ENCODE measurements at regions not wholly inside any gene's neighbourhood (a gene's known extent, or its start where the extent isn't known, plus 50 kb on each side); places are given as distances from the start of the nearest gene placed in this dataset.

DNA sequence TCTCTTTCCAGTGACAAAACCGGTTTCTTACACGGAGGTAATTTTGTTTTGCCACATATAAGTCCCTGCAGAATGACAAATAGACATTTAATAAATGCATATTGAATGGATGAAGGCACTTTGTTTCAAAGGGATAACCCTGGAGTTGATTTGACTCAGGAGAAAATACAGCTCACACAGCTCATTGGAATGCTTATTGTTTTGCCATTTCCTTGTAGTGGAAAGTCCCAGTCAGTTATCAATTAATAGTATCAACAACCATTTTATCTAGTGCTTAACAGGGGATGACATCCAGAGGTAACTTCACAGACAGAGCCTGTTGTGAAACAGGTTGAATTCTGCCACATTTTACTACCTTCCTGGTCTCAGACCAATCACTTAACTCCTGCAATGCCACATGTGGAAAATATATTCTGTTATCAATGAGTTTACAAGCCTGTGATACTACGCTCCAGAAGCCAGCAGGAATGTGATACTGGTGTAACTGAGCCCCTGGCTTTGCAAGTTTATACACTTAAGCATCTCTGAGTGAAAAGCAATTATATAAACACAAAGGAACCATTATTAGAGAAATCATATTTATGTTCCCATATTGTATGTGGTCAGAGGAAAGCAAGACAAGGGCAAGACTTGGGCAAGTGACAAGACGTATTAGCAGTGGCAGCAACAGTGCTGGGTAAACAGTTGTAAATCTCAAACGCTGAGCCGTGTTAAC is 123.1 kb upstream of the ANKRD55 start:
- TF ChIP-seq POLR2A (IDR thresholded peaks at IDR 0.05) (no peak), CTCF (IDR thresholded peaks at IDR 0.05) (no peak)

Data from right lobe of liver (tissue), 4 donors.